ENCODE measurements at regions not wholly inside any gene's neighbourhood (a gene's known extent, or its start where the extent isn't known, plus 50 kb on each side); places are given as distances from the start of the nearest gene placed in this dataset.
"Not testable (repeated sequence)": the region's sequence is repeated elsewhere in the genome, so short reads cannot be mapped to it uniquely, and the experiment has no call there.

DNA sequence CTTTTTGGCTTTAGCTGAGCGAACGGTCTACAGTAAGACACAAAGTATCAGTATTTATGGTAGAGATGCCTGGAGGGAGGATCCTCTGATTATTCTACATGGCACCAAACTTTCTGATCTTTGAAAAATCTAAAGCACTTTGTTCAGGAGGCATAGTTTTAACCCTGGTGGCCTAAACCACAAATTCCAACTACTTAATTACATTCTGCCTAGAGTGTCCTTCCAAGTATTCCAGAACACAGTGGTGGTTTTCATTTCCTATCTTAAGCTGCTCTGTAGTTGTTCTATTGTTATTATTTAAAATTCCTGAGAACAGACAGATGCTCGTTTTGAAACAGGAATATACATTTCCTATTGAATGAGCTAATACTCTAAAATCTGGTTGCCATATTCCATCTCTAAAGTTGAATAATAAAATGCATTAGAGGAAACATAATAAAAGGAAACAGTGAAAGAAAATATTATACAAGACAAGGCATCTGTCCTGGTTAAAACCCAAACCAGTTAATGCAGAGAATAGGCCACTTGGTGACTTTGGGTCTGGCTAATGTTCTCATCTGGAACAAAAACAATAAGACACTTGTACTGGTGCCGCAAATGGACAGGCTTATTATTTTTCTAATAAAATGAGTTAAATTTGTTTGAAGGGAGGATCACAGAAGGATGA lies 657.4 kb downstream of the SPRY1 start:
- no peak for DNase-seq (ENCODE audit: low read depth)

DNA sequence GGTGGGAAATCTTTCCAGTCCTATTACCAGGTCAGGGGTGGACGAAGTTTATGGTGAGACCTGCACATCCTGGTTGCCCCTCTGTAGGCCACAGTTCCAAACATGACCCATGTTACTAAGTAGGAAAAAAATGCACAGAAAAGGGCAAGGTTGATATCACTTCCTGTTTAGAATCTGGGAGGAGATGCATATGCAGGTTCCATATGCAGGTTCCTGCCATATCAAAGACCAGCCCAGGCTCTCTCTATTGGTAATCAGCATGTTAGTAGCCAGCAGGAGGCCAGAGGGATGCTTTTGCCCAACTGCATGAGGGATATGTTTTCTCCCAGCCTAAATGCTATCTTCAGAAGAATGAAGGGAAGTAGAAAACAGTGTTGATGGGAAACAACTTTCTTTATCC lies 657.2 kb downstream of the ANKRD50 start:
- no peak for DNase-seq (ENCODE audit: low read depth)

DNA sequence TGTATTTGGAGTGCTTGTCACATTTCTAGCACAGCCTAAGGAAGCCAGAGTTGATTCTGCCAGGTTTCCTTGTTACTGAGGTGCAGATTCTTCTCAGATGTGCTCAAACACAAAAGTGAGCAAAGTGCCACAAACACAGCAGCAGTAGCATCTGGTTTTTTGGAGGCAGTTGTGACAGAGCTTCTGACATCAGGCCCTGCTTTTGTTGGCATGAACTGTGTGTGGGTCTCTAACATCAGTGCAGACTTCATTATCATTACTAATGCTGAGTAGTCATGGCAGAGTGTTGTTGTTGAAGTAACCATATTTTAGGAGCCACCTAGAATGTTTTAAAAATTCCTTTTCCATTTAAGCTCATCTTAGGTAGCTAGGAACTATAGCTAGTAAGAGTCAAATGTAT lies 656.6 kb downstream of the ANKRD50 start:
- no peak for DNase-seq (ENCODE audit: low read depth)

DNA sequence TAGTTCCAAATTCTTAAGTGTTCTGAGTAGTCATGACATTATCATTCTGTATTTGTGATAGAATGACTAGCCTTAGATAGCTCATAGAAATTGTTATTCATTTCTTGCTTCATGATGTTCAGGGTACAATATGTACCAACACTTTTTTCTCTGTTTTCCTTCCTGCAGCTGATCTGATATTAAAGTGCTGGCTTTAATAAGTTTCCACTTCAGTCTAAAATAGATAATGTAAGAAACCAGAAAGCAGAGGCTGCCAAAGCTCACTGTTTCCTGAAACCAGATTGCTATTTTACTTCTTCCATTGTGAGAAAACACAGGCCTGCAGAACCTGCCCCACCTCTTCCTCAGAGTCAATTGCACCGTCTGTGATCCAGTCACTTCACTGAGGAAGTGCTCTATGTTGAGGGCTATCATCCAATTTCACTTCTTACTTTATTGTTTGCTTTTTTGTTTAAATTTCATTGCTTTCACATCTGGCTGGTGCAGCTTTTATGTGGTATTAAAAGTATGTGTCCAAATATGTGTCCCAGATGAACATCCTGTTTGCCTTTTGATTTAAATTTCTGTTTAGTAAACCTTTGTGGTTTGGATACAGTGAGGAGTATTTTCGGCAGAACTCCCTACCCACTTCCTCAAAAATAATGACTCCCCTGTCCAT lies 652.1 kb downstream of the ANKRD50 start:
- DNase-seq (ENCODE audit: low read depth), result no peak

DNA sequence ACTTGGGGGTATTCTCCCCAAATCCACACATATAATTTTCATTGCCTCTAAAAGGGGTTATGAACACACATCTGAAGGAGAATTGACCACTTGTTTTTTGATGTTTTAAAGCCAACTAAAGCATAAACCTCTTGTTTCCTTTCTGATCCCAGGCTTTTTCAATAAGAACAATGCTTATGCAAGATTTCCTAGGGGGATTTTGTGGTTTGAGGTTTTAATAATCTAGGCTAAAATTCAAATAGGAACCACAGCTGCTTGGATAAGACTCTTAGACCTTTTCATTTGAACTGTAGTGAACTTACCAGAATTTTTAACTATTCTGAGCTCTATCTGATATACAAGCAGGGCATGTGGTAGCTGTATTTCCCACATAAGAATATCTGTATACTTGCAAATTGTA lies 651.1 kb downstream of the ANKRD50 start:
- DNase-seq (ENCODE audit: low read depth), result no peak

DNA sequence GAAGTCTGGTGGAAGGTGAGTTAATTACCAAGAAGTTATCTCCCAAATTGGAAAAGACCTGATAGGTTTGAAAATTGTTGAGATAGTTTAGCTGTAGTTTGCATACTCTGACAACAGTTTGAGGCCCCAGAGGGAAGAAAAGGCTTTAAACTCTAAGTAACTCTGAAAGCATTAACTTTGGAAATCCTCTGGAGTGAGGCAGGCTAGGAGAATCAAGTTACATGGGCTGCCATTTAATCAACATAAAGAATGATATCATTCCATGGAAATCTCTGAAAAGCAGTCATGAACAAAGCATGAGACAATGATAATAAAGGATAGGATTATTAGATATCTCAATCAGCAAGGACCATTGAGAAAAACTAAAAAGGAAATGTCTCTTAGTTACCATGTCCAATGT lies 647.1 kb downstream of the ANKRD50 start:
- no peak for DNase-seq (ENCODE audit: low read depth)

DNA sequence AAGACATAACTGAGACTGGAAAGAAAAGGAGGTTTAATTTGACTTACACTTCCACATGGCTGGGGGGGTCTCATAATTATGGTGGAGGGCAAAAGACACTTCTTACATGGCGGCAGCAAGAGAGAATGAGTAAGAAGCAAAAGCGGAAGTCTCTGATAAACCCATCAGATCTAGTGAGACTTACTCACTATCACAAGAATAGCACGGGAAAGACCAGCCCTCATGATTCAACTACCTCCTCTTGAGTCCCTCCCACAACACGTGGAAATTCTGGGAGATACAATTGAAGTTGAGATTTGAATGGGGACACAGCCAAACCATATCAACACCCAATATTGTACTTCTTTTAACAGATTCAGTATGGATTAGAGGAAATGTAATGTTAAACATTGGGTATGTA lies 646.6 kb downstream of the ANKRD50 start:
- no peak for DNase-seq (ENCODE audit: low read depth)

DNA sequence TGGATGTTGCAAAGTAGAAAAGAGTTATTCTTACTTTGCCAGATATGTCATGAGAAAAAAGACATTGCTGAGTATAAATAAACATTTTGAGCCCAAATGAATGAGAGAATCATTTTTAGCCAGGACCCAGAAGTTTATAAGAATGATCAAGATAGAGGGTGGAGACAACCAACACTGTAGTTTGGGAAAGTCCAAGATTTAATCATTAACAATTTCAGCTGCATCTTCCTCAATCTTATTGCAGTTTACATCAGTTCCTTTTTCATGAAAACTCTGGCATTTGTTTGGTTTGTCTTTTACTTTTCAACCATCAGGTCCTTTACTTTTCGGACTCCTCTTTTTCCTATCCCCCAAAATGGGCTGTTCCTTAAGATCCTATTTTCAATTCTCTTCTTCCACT lies 645.9 kb downstream of the ANKRD50 start:
- DNase-seq (ENCODE audit: low read depth), result no peak

DNA sequence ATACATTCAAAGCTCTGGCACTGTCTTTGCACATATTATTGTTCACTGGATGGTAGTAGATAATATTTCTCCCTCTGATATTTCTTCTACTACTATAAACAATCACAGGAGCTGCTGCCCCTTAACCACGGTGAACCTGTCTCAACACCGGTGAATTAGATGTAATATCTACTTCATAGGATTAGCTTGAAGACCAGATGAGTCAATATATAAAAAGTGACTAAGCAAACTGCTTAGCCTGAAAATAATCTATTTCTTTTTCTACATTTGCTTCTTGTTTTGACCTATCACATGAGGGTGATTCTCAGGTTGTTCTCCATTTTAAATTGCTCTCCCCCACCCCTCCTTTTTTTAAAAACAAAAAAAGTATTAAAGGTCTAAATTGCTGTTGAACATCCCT lies 645.5 kb downstream of the ANKRD50 start:
- no peak for DNase-seq (ENCODE audit: low read depth)

DNA sequence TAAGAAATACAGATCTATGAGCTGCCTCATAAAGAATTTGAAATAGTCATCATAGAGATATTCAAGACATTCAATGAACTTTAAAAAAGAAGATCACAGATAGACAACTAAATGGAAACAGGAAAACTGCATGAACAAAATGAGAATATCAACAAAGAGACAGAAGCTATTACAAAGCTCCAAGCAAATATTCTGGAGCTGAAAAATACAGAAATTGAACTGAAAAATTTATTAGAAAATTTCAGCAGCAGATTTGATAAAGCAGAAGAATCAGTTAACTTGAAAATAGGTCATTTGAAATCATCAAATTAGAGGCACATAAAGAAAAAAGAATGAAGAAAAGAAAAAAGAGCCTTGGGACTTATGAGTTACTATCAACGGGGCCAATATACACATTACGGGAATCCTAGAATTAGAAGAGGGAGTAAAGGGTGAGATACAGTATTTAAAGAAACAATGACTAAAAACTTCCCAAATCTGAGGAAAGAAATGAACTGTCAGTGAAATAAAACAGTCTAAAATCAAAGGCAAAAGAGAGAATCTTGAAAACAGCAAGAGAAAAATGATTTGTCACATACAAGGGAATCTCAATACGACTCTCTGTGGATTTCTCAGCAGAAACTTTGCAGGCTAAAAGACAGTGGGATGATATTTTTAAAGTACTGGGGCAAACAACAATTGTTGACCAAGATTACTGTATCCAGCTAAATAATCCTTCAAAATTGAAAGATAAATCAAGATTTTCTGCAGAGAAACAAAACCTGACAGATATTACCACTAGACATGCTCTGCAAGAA lies 641.6 kb downstream of the ANKRD50 start:
- DNase-seq (ENCODE audit: low read depth), result no peak

DNA sequence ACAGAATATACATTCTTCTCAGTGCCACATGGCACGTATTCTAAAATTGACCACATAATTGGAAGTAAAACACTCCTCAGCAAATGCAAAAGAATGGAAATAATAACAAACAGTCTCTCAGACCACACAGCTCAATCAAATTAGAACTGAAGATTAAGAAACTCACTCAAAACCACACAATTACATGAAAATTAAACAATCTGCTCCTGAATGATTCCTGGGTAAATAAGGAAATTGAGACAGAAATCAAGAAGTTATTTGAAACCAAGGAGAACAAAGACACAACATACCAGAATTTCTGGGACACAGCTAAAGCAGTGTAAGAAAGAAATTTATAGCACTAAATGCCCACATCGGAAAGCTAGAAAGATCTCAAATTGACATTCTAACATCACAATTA lies 637.3 kb downstream of the ANKRD50 start:
- not testable (repeated sequence) for DNase-seq (ENCODE audit: low read depth)

DNA sequence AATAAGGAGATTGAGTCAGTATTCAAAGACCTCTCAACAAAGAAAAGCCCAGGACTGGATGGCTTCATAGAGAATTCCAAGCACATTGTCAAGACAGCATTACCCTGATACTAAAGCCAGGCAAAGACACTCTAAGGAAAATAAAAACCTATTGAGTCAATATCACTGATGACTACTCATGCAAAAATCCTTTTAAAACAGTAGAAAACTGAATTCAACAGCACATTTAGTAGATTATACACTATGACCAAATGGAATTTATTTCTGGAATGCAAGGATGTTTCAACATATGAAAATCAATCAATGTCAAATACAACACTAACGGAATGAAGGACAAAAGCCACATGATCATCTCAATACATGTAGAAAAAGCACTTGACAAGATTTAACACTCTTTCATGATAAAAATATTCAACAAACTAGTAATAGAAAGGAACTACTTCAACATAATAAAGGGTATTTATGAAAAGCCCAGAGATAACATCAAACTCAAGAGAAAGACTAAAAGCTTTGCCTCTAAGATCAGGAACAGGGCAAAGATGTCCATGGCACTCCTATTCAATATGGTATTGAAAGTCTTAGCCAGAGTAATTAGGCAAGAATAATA lies 633.3 kb downstream of the ANKRD50 start:
- no peak for DNase-seq (ENCODE audit: low read depth)

DNA sequence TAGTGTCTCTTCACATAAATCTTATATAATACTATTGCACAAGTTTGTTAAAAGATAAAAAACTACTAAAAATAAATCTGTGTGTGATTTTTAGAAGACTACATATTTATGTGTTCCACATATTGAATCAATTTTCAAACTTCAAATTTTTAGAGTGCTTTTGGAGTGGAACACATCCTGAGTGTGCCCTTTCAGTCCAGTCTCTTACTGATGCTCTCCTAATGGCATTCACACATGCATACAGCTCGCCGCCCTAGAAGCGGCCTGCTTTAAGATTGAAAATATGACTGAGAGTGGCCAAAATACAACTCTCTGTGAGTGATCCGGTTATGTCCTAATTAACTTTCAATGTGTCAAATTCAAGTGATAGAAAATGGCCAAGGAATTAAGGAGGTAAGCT lies 628.8 kb downstream of the ANKRD50 start:
- DNase-seq (ENCODE audit: low read depth), result no peak

DNA sequence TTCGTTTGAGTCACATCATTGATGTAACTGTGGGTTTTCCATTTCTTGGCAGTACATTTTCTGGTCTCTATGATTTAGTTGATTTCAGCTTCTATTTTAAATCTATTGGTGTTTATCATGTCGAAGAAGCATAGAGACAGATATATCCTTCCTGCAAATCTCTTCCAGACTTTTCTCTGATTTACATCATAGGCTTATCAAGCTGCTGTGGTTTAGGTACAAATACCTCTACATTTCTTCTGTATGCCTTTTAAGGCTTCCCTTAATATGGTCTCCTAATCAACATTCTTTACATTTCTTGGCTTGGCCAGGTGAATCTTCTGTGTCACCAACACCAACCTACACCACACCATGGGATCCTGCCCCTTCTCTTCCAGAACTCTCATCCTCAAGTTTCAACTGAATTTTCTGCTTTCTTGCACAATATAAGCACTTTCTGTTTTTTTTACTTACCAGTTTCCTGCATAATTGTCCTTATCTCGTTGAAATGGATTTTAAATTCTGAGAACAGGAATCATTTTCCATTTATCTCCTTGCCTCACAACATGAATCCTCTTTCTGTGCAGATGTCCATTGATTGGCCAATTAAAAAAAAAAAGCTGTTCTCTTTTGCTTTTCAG lies 626.9 kb downstream of the ANKRD50 start:
- DNase-seq (ENCODE audit: low read depth), result no peak

DNA sequence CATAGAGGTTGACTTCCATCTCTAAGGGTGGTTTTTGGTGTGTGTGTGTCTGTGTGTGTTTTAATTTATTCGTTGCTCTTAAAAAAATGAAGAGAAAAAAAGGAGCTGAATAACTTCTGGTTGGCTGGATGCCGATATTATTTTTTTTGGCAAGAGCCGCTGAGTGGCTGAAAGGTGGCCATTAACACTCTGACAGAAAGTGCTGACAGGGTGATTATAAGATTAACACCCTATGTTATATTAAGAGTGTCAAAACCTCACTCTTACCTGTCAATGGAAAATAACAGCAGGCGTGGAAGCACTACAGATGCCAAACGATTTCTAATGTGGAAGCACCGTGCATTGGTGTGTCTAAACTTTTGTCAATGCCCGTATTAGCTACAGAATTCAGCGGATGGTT lies 622.5 kb downstream of the ANKRD50 start:
- DNase-seq (ENCODE audit: low read depth), result no peak

DNA sequence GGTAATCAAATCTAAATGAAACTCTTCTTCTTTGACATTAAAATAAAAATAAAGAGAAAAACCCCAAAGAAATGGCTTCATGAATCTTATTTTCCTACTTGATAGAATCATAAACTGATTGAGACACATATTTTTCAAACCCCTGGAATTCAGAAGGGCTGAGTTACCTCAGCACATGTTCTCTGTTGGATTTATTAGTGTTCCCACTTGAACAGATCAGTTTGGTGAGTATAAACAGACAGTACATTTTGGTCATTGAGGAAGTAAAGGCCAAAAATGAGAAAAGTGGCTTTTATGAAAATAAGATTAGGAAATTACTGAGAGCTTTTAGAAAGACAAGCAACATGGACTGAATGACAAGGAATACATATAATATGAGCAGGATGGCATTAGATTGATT lies 620.4 kb downstream of the ANKRD50 start:
- DNase-seq (ENCODE audit: low read depth), result no peak

DNA sequence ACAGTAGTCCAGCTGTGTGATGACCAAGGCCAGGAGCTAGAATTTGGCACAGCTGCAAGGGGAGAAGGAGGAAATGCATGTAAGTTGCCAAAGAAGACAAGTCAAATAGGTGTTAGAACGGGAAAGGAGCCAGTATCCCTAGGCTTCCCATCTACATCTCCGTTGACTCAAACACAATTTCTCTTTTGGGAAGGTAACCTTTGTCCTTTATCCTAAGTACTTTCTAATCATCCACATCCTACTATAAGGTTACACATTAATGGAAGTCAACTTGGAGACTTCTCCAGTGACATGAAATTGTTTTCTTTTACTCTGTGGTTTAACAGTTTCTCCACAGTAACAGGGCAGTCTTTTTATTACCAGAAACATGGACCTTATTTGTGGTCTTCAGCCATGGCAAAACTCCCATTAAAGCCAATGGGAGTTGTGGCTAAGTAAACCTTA lies 620.0 kb downstream of the ANKRD50 start:
- DNase-seq (ENCODE audit: low read depth), result no peak

DNA sequence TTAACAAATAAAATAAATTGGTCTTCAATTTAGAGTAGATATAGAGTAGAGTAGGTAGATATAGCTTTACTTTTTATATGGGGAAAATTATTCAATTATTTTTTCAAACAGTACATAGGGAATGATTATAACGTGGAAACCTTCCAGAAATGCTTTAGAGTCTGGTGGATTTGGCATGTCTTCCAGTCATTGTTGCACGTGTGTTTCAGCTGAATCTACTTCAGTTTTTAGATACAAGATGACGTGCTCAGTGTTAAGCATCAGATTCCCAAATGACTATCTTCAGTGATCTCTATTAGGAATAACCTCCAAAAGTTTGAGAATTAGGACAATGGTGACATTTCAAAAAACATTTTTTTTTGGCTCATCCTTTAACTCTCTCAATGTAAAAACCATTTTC lies 616.9 kb downstream of the ANKRD50 start:
- no peak for DNase-seq (ENCODE audit: low read depth)

DNA sequence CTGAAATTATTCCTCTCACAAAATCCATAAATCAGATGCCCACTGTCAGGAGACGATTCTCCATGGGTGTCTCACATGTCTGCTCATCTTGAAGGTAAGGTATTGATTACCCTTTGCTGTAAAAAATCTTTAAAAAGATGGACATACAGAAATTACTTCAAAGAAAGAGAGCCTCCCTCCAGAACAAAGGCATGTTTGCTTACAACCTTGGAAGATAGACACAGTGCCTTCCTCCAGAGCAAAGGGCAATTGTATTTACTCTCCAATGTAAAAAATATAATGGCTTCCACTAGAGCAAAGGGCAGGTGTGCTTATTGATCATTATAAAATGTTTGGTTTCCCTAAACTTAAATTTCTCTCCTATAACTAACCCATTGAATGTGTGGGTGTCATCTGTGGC lies 616.2 kb downstream of the ANKRD50 start:
- DNase-seq (ENCODE audit: low read depth), result no peak

DNA sequence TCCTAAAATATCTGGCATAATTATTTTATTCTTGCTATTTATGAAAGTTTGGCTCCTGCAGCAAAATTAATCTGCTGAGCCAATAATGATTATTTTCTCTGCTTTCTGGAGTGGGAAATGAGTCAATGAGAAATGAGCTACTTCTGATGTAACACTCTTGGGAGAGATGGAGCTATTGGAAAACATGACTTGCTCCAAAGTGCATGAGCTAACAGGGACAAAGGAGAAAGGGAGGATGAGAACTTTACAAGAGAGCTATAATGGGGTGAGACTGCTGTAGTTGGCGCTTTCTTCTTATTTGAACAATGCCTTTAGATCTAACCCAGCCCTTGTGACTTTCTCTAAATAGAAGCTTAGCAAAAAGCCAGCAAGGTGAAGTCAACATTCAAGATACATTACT lies 615.1 kb downstream of the ANKRD50 start:
- DNase-seq (ENCODE audit: low read depth), result no peak

DNA sequence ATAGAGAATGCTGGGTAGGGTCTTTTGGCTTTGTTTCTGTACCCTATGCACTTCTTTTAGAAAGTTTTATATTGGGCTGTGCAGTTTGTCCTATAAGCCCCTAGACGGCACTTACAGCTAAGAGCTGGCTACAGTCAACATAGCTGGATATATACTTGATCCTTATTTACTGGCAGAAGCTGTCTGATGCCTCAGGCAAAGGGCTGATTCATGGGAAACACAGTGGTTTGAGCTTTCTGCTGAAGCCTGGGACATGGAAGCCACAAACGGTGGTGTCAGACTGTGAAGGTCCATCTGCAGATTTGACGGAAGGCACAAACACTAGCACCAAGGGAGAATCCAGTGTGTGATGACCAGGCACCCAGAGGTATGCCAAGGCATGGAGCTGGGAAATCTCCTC lies 608.4 kb downstream of the ANKRD50 start:
- DNase-seq (ENCODE audit: low read depth), result no peak

DNA sequence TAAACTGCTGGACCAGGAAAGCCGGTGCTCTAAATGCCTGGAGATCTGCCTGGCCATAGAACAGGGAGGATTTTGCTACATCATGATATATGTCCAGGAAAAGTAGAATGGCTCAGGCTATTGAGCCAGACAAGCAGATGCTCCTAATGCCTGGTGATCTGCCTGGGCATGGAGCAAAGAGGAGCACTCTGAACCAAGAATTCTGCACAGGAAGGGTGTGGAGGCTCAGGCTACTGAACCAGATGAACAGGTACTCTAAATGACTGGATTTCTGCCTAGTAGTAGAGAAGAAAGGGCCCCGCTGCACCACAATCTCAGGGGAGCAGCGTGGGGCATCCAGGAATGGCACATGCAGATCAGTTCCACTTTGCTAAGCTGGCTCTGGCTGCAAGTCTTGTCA lies 607.9 kb downstream of the ANKRD50 start:
- no peak for DNase-seq (ENCODE audit: low read depth)
